BLaER1 treated with 17β-estradiol and CSF1 and Interleukin-3, amounts not matched to agents 10 nM and 100 nM (cell line): ENCODE measurements at regions not wholly inside any gene's neighbourhood (a gene's known extent, or its start where the extent isn't known, plus 50 kb on each side); places are given as distances from the start of the nearest gene placed in this dataset.

Experiments
- H3K27ac ChIP-seq, 11 experiments: shearing (Covaris generic); formaldehyde crosslinking; 2 replicates each; pipeline ENCODE4 v1.8.1; 2022
- H3K27me3 ChIP-seq, 11 experiments: shearing (Covaris generic); formaldehyde crosslinking; 2 replicates each; pipeline ENCODE4 v1.8.1; 2022
- H3K36me3 ChIP-seq, 11 experiments: shearing (Covaris generic); formaldehyde crosslinking; 2 replicates each; pipeline ENCODE4 v1.8.1; 2022
- H3K4me1 ChIP-seq, 10 experiments: shearing (Covaris generic); formaldehyde crosslinking; 2 replicates each; pipeline ENCODE4 v1.8.1; 2022
- H3K4me2 ChIP-seq, 11 experiments: shearing (Covaris generic); formaldehyde crosslinking; 2 replicates each; pipeline ENCODE4 v1.8.1; 2022
- H3K4me3 ChIP-seq, 10 experiments: shearing (Covaris generic); formaldehyde crosslinking; 2 replicates each; pipeline ENCODE4 v1.8.1; 2022
- H3K9ac ChIP-seq, 11 experiments: shearing (Covaris generic); formaldehyde crosslinking; 2 replicates each; pipeline ENCODE4 v1.8.1; 2022
- H3K9me3 ChIP-seq, 11 experiments: shearing (Covaris generic); formaldehyde crosslinking; replicated peaks in 1 of 11; 2 replicates each; pipeline ENCODE4 v1.8.1; 2022
- H4K20me1 ChIP-seq, 11 experiments: shearing (Covaris generic); formaldehyde crosslinking; 2 replicates each; pipeline ENCODE4 v1.8.1; 2022
- Cebpa-rat ChIP-seq, 11 experiments: shearing (Covaris generic); IDR thresholded peaks; 2 replicates each; pipeline ENCODE4 v1.8.1; 2022

- Histone ChIP-seq H3K4me1 (peaks cover 8 to 37% (median 26%) of the 10 kb centered on the region in 10 experiments; a peak in 19 of 20 replicates), H3K9me3 (peaks cover 12 to 30% (median 22%) of the 10 kb centered on the region in 11 experiments), H3K4me3 (no peak overlapping the region), H4K20me1 (no peaks in the 10 kb centered on the region), H3K27ac (no peak overlapping the region), H3K36me3 (no peaks in the 10 kb centered on the region), H3K4me2 (no peak overlapping the region), H3K27me3 (no peaks in the 10 kb centered on the region), H3K9ac (no peak overlapping the region)
- no peak for TF ChIP-seq Cebpa-rat (IDR thresholded peaks at IDR 0.05)
Observed at GRCh38 chr2:120995656-120996190, 260.1 kb downstream of the GLI2 start.

GRCh38 chr2:120999377-121000097 is 263.9 kb downstream of the GLI2 start:
- Histone ChIP-seq H3K4me2 (no peak overlapping the region), H3K27me3 (no peaks in the 10 kb centered on the region), H3K4me1 (peaks cover 0 to 20% (median 7%) of the 10 kb centered on the region in 10 experiments; a peak in 10 of 20 replicates), H3K9ac (no peak overlapping the region), H4K20me1 (no peaks in the 10 kb centered on the region), H3K9me3 (peaks cover 12 to 41% (median 22%) of the 10 kb centered on the region in 11 experiments), H3K27ac (no peak overlapping the region), H3K36me3 (no peaks in the 10 kb centered on the region), H3K4me3 (no peak overlapping the region)
- TF ChIP-seq Cebpa-rat (IDR thresholded peaks at IDR 0.05): no peak

DNA sequence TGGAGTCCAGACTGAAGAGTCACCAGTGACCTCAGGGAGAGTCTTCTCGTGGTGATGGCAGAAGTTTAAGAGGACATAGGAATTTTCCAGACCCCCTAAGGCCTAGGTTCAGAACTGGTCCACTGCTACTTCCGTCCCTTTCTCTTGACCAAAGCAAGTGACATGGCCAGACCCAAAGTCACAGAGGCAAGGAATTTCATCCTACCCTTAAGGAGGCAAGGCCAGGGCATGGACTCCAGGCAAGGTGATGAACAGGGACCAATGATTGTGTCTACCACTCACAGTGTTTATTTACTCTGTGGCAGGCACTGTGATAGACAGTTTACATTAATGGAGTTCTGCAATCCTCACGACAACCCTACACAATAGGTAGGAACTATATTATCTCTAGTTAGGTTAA is 265.1 kb downstream of the GLI2 start:
- TF ChIP-seq Cebpa-rat (IDR thresholded peaks at IDR 0.05): no peak
- H3K9ac ChIP-seq: no peak overlapping the region
- no peak overlapping the region for H3K27ac ChIP-seq
- no peak overlapping the region for H3K4me3 ChIP-seq
- peaks cover 0 to 20% (median 7%) of the 10 kb centered on the region in 10 experiments; a peak in 10 of 20 replicates for H3K4me1 ChIP-seq
- H3K27me3 ChIP-seq: no peaks in the 10 kb centered on the region
- H3K9me3 ChIP-seq: peaks cover 12 to 41% (median 22%) of the 10 kb centered on the region in 11 experiments
- no peaks in the 10 kb centered on the region for H4K20me1 ChIP-seq
- H3K36me3 ChIP-seq: no peaks in the 10 kb centered on the region
- H3K4me2 ChIP-seq: no peak overlapping the region

DNA sequence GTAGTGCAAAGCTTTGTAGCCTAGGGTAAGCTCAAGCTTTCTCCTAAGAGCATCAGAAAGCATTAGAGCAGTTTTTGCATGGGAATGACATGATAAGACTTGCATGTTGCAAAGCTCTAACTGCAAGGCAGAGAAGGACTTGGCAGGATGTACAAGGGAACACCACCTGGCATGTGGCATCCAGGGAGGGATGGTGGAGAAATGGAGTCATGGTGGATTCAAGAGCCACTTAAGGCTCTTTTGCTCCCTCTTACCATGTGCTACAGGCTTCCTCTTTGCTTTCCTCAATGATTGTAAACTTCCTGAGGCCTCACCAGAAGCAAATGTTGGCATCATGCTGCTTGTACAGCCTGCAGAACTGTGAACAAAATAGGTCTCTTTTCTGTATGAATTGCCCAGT is 266.0 kb downstream of the GLI2 start:
- no peaks in the 10 kb centered on the region for H3K36me3 ChIP-seq
- H3K27ac ChIP-seq: no peak overlapping the region
- no peaks in the 10 kb centered on the region for H4K20me1 ChIP-seq
- H3K4me2 ChIP-seq: no peak overlapping the region
- peaks cover 12 to 41% (median 22%) of the 10 kb centered on the region in 11 experiments for H3K9me3 ChIP-seq
- no peak for TF ChIP-seq Cebpa-rat (IDR thresholded peaks at IDR 0.05)
- H3K27me3 ChIP-seq: no peaks in the 10 kb centered on the region
- H3K4me3 ChIP-seq: no peak overlapping the region
- H3K4me1 ChIP-seq: peaks cover 0 to 15% (median 7%) of the 10 kb centered on the region in 10 experiments; a peak in 10 of 20 replicates
- no peak overlapping the region for H3K9ac ChIP-seq

DNA sequence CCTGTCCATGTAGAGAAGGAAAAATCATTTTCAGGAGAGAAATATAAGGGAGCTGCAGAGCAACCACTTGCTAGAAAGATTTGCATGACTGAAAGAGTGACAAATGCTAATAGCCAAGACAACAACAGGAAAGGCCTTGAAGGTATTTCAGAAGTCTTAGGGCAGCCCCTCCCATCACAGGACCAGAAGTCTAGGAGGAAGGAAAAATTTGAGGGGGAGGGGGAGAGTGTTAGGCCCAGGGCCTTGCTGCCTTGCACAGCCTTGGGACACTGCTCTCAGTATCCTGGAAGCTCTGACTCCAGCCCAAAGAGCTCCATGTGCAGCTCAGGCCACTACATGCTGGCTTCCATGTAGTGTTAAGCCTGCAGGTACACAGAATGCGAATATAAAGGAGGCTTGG is 266.9 kb downstream of the GLI2 start:
- H3K4me2 ChIP-seq: no peak overlapping the region

GRCh38 chr2:121003391-121003790 is 267.7 kb downstream of the GLI2 start:
- H3K27ac ChIP-seq: no peak overlapping the region
- H3K36me3 ChIP-seq: no peaks in the 10 kb centered on the region
- H3K4me2 ChIP-seq: no peak overlapping the region
- no peaks in the 10 kb centered on the region for H3K4me1 ChIP-seq
- H3K4me3 ChIP-seq: no peak overlapping the region
- peaks cover 6 to 28% (median 15%) of the 10 kb centered on the region in 11 experiments for H3K9me3 ChIP-seq
- H4K20me1 ChIP-seq: no peaks in the 10 kb centered on the region
- TF ChIP-seq Cebpa-rat (IDR thresholded peaks at IDR 0.05): no peak
- H3K27me3 ChIP-seq: no peaks in the 10 kb centered on the region
- H3K9ac ChIP-seq: no peak overlapping the region

More for the DNA sequence above, 266.9 kb downstream of the GLI2 start:
- peaks cover 0 to 6% (median 1%) of the 10 kb centered on the region in 10 experiments; a peak in 9 of 20 replicates for H3K4me1 ChIP-seq
- no peaks in the 10 kb centered on the region for H3K36me3 ChIP-seq
- peaks cover 12 to 36% (median 22%) of the 10 kb centered on the region in 11 experiments for H3K9me3 ChIP-seq
- H3K4me3 ChIP-seq: no peak overlapping the region
- no peaks in the 10 kb centered on the region for H4K20me1 ChIP-seq
- no peak overlapping the region for H3K27ac ChIP-seq
- no peak overlapping the region for H3K9ac ChIP-seq
- H3K27me3 ChIP-seq: no peaks in the 10 kb centered on the region
- no peak for TF ChIP-seq Cebpa-rat (IDR thresholded peaks at IDR 0.05)

- peaks cover 0 to 19% (median 5%) of the 10 kb centered on the region in 11 experiments; a peak in 10 of 22 replicates for H3K9me3 ChIP-seq
- H3K27me3 ChIP-seq: no peaks in the 10 kb centered on the region
- H3K27ac ChIP-seq: no peak overlapping the region
- H3K9ac ChIP-seq: no peak overlapping the region
- H3K4me2 ChIP-seq: no peak overlapping the region
- H3K36me3 ChIP-seq: no peaks in the 10 kb centered on the region
- H4K20me1 ChIP-seq: no peaks in the 10 kb centered on the region
- no peak overlapping the region for H3K4me3 ChIP-seq
- no peak for TF ChIP-seq Cebpa-rat (IDR thresholded peaks at IDR 0.05)
- H3K4me1 ChIP-seq: peaks cover 0 to 3% (median 0%) of the 10 kb centered on the region in 10 experiments; a peak in 1 of 20 replicates
Observed at GRCh38 chr2:121004359-121004758, 268.7 kb downstream of the GLI2 start.

DNA sequence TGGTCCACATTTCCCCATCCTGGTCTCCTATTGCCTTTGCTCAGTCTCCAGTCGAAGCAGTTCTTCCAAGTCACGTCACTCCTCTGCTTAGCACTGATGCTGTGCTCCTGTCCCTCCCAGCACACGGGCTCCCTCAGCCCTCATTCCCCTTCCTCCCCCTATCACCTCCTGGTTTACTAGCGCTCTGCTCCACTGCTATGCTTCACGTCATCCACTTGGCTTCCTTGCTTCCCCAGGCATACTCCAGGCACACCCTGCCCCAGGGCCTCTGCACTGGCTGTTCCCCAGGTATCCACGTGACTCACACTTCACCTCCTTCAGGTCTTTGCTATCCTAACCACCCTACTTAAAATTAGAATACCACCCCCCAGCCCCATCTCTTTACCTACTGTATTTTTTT is 269.3 kb downstream of the GLI2 start:
- no peak for TF ChIP-seq Cebpa-rat (IDR thresholded peaks at IDR 0.05)

GRCh38 chr2:121005453-121005852 is 269.8 kb downstream of the GLI2 start:
- H4K20me1 ChIP-seq: no peaks in the 10 kb centered on the region
- no peaks in the 10 kb centered on the region for H3K27me3 ChIP-seq
- no peak overlapping the region for H3K4me2 ChIP-seq
- no peak overlapping the region for H3K4me3 ChIP-seq
- no peak overlapping the region for H3K9ac ChIP-seq
- no peaks in the 10 kb centered on the region for H3K36me3 ChIP-seq
- H3K27ac ChIP-seq: no peak overlapping the region
- H3K9me3 ChIP-seq: peaks cover 0 to 14% (median 0%) of the 10 kb centered on the region in 11 experiments; a peak in 3 of 22 replicates
- no peak for TF ChIP-seq Cebpa-rat (IDR thresholded peaks at IDR 0.05)
- H3K4me1 ChIP-seq: peaks cover 0 to 3% (median 0%) of the 10 kb centered on the region in 10 experiments; a peak in 1 of 20 replicates

More for the DNA sequence above, 269.3 kb downstream of the GLI2 start:
- peaks cover 0 to 3% (median 0%) of the 10 kb centered on the region in 10 experiments; a peak in 1 of 20 replicates for H3K4me1 ChIP-seq
- H3K9ac ChIP-seq: no peak overlapping the region
- H4K20me1 ChIP-seq: no peaks in the 10 kb centered on the region
- no peak overlapping the region for H3K27ac ChIP-seq
- no peaks in the 10 kb centered on the region for H3K36me3 ChIP-seq
- no peak overlapping the region for H3K4me2 ChIP-seq
- no peaks in the 10 kb centered on the region for H3K27me3 ChIP-seq
- no peak overlapping the region for H3K4me3 ChIP-seq
- peaks cover 0 to 14% (median 0%) of the 10 kb centered on the region in 11 experiments; a peak in 3 of 22 replicates for H3K9me3 ChIP-seq
